Dedifferentiated amniotic fluid mesenchymal stem cell (primary cell): ENCODE measurements at regions not wholly inside any gene's neighbourhood (a gene's known extent, or its start where the extent isn't known, plus 50 kb on each side); places are given as distances from the start of the nearest gene placed in this dataset.
A peak's percentile ranks its signal among the peaks of the same experiment; 100 is the strongest.

Experiments used
- DNase-seq: peaks from one replicate; pipeline ENCODE4 v3.0.0-alpha.2; 2016; ENCODE audit errors: extremely low spot score

DNA sequence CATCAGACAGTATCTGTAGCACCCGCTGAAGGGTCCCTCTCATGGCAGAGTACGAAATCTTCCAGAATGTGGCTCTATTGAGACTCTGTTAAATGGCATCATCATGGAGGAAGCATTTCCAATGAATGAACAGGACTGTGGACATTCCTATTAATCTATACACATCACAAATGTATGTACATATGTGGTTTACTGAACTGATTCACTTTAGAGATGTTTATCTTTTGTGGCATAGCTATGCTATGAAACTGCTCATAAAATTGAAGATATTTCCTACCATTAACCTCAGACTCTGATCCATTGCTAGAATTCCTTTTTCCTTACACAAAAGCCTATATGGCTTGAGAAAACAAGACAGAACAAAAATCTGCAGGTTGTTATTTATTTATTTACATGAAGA is 259.6 kb upstream of the RRP15 start:
- peak; percentile 31 for DNase-seq

DNA sequence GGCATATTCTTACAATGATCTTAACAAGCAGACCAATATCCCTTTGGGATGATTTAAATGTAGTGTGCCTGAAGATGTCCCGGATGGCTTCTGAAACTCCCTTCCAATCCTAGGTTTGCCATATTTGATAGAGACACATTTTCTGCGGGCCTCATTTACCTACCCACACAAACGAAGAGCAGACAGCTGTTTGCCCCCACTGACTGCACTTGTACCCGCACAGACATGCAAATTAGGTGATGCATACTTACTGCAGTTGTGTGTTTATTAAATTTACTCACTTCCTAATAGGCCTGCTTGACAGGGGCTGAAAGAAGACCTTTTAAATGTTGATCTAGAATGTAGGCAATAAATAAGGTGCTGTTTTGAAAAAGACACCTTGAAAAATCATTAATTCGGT is 257.9 kb upstream of the RRP15 start:
- DNase-seq, result no peak

DNA sequence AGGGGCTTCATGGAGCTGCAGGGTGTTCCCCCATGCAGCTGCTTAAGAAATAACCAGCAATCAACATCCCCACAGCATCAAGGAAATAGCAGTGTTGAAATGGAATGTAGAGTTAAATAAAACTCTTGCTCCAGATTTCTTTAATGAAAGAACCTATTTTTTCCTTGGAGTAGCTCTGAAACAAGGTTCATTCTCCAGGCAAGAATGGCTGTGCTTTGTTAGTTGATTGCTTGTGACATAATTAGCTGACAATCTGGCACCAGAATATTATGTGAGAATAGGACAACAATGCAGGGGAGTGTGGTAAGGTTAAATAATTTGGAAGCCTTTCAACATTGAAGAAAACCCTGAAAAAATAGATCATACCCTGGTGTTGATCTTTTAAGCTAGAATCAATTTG is 254.2 kb upstream of the RRP15 start:
- DNase-seq, result no peak

DNA sequence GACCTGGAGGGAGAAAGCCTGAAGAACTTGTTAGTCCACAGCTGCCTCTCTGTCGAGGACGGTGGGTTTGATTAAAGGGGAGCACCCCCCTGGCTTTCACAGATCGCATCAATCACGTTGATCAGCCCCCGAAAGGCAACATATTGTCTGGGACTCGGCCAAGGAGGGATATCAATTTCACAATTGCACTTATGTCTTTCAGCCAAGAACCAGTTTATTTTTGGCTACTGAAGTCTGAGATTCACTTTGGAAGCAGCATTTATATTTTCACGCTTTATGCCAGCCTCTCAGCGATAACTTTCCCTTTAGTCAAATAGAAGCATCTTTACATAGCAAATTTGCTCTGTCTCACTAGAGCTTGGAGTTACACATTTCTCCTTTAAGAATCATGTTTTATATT is 253.2 kb upstream of the RRP15 start:
- DNase-seq, result no peak

DNA sequence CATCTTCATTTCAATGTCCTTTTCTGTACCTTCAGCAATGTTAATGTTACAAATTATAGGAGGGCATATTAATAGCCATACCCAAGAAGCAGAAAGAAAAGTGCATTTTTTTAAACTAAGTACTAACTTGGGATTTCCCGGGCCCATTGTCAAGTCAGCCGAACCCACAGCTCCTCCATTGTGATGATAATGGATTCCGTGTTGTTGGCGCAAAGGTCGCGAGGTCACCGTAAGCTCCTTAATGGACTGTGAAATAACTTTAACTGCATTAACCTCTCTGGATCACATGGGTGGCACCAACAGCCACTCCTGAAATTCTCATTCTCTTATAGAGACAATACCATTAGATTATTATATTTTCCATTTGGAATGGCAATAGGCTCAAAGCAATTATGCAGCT is 250.6 kb upstream of the RRP15 start:
- no peak for DNase-seq

DNA sequence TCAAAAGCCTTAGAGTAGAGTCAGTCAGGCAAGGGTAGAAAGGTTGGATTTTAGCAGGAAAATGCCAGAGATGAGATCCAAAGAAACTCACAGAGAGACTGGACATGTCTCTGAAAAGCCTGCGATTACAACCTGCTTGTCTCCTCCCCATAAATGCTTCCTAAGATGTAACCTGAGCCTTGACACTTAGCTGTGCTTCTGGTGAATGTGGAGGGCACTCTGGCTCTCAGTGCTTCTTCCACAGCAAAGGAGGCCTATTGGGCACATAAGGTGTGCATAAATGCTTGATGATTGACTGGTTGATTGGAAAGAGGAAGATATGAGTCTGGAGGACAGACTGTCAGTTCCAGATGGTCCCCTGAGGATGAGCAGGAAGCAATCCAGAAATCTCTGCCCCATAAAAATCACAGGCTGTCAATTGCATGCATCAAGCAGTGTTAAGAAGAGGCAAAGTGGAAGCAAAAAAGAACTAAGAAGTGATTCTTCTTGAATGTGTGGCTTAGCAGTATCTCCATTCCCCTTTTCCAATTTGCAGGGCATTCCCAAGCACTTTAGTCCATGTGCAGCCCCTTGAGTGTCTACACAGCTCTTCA is 236.2 kb upstream of the RRP15 start:
- DNase-seq, result no peak

DNA sequence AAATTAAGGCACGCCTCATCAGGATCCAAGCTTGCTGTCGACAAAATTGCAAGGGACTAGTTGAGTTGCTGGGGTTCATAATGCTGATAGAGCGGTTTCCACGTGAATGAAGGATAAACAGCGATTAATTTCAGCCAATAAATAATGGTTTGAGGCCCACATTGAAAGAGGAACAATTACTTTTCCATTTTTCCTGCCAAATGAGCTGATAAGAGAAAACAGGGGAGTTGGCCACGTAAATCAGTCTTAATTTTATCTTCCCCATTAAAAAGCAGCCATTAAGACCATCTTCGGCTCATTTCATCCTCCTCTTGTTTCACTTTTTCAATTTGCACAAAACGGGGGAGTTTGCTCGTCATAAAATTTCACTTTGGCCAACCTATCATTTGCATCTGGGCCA is 235.5 kb upstream of the RRP15 start:
- DNase-seq, result no peak

DNA sequence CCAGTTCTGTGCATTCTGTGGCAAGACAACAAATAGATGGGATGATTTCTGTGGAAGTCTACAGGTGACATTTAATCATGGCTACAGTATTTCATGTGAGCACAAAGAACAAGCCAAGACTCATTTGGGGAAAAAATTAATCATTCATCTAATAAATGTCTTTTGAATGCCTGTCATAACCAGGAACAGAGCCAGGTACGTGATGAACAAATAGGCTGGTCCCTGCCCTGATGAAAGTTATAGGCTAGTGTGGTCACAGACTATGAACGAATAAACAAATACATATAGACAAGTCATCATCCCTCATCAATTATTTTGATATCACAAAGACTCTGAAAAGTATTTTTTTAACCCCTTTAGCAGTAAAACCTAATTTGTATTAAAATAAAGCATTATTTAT is 226.4 kb upstream of the RRP15 start:
- no peak for DNase-seq

DNA sequence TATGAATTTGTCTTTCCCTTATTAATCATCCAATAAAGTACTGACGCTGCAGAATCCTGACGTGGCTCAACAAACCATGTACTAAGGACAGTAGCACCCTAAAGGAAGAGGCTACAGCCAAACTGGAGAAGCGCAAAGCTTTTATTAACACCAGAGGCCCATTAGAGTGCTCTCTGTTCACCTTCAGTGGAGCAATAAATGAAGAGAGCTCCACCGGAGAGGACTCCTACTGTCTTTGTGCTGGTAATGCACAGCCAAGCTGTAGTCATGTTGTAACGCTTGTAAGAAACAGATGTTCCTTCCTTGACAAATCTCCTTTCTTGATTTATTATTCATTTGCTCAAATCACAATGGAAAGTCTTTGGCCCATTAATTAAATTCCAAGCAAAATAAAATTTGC is 220.7 kb upstream of the RRP15 start:
- no peak for DNase-seq

DNA sequence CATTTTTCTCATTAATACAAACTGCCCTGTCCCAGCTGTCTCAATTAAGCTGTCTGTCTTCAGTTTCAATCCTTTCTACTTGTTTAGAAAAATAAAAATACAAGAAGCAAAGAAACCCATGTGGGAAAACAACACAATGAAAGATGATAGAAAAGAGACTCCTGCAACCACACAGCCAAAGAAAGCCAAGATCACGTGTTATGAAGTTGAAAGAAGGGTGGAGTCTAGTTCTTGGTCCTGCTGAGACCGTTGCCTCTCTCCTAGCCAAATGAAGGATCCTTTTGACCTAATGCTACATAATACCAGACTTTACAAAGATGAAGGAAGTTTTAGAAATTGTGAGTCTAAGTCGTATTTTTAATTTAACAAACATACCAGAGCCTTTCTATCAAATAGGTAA is 218.8 kb upstream of the RRP15 start:
- DNase-seq, result no peak

DNA sequence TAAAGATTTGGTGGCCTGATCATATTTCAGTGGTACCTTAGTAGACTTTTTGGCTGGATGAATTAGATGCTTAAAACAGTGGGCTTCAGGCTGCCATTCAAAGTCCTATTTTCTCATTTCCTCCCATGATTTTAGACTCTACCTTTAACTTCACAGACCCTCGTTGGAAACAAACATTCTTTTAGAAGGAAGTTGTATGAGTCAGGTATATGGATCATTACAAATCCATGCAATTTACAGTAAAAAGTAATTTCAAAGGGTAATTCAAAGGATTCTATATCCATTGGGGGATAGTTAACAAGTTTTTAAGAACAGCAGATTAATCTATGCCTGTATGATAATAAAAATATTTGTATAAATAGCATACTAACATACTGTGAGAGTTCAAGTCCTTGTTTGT is 216.9 kb upstream of the RRP15 start:
- DNase-seq, result no peak

DNA sequence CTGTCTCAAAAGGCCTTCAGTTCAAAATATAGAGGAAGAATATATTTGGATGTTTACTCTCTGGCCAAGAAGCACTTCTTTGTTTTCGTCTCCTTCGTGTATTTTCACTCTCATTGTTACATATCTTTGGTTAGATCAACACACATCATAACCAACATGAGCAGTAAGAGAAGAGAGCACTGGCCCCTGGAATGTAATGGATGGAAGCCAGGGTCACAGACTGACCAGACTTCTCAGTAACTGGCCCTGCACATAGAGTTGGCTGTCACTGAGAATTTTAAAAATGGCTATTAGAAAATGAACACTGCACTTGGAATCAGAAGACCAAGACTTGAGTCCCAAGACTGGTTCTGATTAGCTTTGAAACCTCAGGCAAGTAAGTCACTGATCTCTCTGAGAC is 215.9 kb upstream of the RRP15 start:
- DNase-seq, result no peak

DNA sequence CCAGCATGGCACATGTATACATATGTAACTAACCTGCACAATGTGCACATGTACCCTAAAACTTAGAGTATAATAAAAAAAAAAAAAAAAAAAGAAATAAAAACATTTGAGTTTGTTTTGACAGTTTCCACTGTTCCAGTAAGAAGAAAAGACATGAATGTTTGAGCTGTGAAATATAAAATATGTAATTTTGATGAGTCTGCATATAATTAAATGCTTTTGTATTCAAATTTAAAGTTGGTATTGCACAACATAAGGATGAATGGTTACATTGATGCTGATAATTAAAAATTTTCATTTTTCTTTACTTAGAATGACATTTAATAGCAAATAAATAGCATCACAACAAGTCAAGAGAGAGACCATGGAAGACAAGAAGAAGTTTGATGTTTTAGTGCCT is 212.0 kb upstream of the RRP15 start:
- no peak for DNase-seq

DNA sequence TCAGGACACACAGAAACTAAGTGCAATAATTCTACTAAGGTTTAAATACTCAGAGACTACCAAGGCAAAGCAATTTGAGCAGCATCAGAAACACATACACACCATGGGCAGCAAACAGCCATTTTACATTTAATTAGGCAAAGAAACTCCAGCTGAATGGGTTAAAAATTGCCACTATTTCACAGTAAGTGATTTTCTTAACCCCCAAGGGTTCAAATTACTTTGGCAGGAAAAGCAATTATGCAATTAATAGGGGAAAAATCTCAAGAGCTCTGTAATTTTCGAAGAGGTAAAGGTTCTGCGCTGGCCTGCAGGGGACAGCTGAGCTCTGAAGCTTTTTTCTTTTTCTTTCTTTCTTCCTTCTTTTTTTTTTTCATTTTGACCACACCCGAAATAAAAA is 206.2 kb upstream of the RRP15 start:
- no peak for DNase-seq

DNA sequence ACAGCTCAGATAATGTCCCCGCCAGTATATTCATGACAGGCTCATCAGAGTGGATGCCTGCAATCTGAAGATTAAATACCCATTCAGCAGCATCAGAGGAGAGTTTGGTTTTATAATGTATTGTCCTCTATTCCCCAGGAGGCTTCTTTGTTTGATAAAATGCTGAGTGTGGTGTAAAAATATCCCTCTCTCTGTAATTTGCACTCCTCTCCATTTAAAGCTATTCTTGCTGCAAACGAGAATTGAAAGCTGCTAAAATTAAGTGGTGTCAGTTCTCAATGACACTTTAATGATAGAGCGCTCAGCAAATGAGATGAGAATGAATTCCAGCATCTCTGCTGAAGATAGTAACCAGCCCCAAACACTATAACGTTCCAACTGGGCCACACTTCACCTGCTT is 205.7 kb upstream of the RRP15 start:
- DNase-seq, result no peak

DNA sequence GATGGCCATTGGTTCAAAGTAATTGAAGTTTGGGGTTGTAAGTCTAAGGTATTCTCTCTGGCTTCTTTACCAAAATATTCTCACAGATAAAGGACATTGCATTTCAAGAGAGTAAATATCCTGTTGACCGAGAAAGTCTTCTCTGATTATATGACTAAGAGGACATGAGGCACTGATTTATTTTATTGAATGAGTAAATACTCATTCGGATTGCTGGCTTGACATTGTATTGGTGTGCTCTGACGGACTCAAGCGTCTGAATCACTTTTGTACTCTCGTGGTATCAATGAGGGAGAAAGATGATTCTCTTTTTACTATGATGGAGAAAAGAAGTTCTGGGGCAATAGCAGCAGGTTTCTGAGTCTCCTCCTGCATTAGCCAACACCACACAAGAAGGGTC is 205.3 kb upstream of the RRP15 start:
- no peak for DNase-seq

DNA sequence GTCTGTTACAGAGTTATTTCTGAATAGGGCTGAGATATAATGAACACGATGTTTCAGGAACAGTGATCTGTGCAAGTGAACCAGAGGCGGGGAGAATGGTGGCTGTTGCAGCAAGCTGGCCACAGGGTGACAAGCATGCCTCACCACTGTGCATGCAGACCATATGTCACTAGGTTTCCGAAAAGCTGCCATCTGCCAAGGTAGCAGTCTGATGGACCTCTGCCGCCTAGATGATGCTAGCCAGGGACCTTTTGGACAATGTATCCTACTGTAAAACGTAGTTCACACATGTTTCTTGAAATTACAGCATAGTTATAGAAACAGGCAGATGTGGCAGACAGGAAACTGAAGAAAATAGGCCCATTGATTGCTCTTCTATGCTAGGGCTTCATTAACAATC is 204.2 kb upstream of the RRP15 start:
- no peak for DNase-seq

DNA sequence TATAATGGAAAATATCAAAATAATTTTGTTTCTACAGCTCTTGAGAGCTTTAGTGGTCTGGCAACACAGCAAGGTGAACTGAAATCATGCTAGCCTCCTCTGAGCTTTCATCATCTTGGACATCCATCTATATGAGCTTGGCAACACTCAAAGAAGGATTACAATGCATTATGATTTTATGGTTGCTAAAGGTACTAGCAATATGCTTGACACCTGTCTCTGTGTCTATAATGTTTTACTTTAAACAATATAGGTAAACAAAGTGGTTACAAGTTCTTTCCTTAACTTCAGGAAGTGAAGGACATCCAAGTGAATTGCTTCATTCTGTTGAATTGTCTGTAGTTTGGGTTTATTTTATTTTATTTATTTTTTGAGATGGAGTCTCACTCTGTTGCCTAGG is 203.7 kb upstream of the RRP15 start:
- DNase-seq, result no peak

DNA sequence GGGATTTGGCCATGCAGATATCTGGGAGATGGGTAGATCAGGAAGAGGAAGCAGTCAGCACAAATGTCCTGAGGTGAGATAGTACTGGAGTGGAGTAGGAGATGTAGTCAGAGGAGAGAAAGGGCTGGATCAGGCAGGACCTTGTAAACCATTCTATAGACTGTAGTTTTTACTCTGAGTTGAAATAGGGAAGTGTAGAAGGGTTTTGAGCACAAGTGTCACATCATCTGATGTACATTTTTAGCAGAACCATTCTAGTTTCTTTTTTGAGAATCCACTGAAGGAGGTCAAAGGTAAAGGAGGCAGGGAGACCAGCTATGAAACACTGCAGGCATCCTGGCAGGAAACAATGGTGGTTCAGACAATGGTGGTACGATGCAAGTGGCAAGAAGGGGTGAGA is 194.6 kb upstream of the RRP15 start:
- no peak for DNase-seq

DNA sequence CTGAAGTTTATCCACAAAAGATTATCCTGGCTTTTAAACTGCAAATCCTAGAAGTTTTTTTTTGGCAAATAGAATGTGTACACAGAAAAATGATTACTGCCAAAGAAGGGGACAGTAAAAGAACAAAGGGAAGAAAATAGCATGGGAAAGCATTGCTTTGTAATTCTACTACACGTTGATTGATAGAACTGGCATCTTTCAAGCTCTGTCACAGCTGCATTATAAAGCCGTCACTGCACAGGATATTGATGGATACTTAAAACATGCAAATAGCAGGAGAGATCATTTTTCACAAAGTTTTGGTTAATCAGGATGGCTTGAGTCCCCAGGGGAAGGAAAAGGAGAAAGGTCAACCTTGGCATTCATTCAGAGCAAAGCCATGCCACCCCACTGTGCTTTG is 183.7 kb upstream of the RRP15 start:
- DNase-seq, result no peak

DNA sequence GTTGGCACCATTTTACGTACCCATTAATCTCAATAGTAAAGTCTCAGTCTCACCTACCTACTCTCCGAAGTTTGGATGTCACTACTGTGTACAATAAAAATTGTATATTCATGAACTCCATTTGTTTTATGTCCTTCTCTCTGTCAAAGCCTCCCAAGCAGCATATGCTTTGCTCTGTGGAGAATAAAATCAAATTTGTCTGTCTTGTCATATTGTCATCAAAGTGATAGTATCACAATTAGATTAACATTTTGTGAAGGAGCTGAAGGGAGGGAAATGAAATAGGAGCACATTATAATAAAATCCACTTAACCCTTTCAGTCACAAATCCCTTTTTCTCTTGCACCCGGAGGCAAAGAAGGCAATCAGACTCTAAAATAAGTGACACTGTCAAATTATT is 177.1 kb upstream of the RRP15 start:
- no peak for DNase-seq

DNA sequence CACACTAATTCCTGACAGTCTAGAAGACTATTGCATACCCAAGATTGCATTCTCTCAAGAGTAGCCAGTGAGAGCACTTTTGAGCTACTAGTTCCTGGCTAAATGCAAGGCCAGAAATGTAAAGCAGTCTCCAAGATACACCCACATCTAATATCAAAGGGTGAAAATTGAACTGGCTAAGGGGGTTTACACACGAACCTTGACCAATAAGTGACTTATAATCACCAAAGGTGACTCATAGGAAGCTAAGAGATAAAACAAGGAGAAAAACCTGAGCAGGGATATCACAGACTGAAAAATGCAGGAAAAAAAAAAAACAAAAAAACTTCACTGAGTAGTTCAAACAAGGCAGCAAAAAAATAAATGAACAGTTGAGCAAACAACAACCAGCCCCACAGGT is 172.2 kb upstream of the RRP15 start:
- no peak for DNase-seq

DNA sequence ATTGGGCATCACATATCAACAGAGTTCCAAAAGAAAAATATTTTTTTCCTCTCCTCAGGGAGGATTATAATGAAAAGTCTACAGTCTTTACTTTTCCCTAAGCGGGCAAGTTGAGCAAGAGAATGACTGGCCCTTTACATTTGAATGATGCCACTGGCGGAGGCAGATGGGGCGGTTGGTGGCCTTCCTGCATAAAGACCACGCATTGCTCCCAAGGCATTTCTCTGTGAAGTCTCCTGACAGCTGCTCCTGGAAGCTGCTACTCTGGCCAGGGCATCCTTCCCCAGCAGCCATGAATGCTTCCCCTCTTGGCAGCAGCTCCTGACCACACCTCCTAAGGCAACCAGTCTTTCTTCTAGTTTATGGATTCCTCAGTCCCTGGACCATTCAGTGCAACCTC is 161.1 kb upstream of the RRP15 start:
- no peak for DNase-seq

DNA sequence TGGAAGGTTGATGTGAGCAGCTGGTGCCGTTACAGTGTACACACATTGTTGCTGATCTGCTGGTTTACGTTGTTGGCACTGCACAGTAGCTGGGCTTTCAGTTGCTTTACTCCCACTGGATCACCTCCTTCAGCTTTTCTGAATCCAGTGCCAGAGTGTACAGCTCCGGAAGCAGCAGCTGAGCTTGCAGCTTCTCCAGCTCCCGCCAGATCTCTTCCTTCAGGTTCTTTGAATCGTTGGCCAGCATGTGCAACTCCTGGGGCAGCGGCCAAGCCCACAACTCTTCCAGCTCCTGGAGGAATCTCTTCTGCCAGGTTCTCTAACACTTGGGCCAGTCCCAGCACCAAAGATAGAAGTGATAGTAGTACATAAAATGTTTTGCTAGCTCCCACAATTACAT is 149.7 kb upstream of the RRP15 start:
- no peak for DNase-seq

DNA sequence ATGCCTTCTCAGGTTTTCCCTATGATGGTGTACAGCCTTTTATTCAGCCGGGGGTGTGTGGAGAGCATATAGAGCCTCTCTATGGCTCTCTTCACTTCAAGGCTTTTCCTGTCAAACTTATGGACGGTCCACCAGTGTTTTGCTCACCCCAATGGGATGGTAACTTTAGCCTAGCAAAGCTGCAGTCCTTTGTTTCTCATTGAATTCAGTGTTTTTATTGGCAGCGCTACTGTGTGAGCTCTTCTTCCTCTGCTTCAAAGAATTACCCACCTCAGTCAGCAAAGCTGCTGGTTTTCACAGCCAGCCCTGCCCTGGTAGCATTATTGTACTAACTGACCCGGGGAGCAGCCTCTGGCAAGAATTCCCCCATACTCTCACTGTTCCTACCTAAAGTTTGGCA is 145.3 kb upstream of the RRP15 start:
- no peak for DNase-seq
